T-helper 2 cell treated with Interferon-gamma antibody and Interleukin-4, amounts not matched to agents 5 μg/mL and 100 μg/mL, for 36 hours (primary cell): ENCODE measurements at regions not wholly inside any gene's neighbourhood (a gene's known extent, or its start where the extent isn't known, plus 50 kb on each side); places are given as distances from the start of the nearest gene placed in this dataset.
"Not testable (repeated sequence)": the region's sequence is repeated elsewhere in the genome, so short reads cannot be mapped to it uniquely, and the experiment has no call there.

Experiments used
- DNase-seq: peaks from one replicate; pipeline ENCODE4 v3.0.0; 2021; ENCODE audit warnings: low spot score
- H3K27ac Mint-ChIP-seq: one replicate; pipeline ENCODE4 v1.8.0; 2021; ENCODE audit warnings: mild to moderate bottlenecking, mixed read lengths
- H3K27me3 Mint-ChIP-seq: one replicate; pipeline ENCODE4 v1.8.0; 2021; ENCODE audit warnings: low read depth, mixed read lengths
- H3K36me3 Mint-ChIP-seq: one replicate; pipeline ENCODE4 v1.8.0; 2021; ENCODE audit warnings: low read depth, mixed read lengths
- H3K4me1 Mint-ChIP-seq: one replicate; pipeline ENCODE4 v1.8.0; 2021; ENCODE audit warnings: low read depth, mixed read lengths
- H3K4me3 Mint-ChIP-seq: one replicate; pipeline ENCODE4 v1.8.0; 2022; ENCODE audit warnings: mild to moderate bottlenecking, moderate library complexity, mixed read lengths
- H3K9me3 Mint-ChIP-seq: one replicate; pipeline ENCODE4 v1.8.0; 2021; ENCODE audit warnings: mixed read lengths

- H3K9me3 Mint-ChIP-seq = no peaks in the 10 kb centered on the region
- DNase-seq = no peak
- H3K4me1 Mint-ChIP-seq = peaks cover 8% of the 10 kb centered on the region
- H3K27ac Mint-ChIP-seq = no peak overlapping the region
- H3K4me3 Mint-ChIP-seq = no peak overlapping the region
- H3K27me3 Mint-ChIP-seq = peaks cover 12% of the 10 kb centered on the region
- peaks cover 2% of the 10 kb centered on the region for H3K36me3 Mint-ChIP-seq
Measured at GRCh38 chr16:9141813-9142212, 50.4 kb downstream of the HAPSTR1 start.

- H3K27ac Mint-ChIP-seq = no peak overlapping the region
- DNase-seq = no peak
- H3K4me1 Mint-ChIP-seq = peaks cover 7% of the 10 kb centered on the region
- no peaks in the 10 kb centered on the region for H3K9me3 Mint-ChIP-seq
- H3K27me3 Mint-ChIP-seq = peaks cover 7% of the 10 kb centered on the region
- H3K36me3 Mint-ChIP-seq = peaks cover 2% of the 10 kb centered on the region
- H3K4me3 Mint-ChIP-seq = no peak overlapping the region
Measured at GRCh38 chr16:9144106-9144505, 52.7 kb downstream of the HAPSTR1 start.

GRCh38 chr16:9148374-9149015 is 57.1 kb downstream of the HAPSTR1 start:
- no peaks in the 10 kb centered on the region for H3K36me3 Mint-ChIP-seq
- no peaks in the 10 kb centered on the region for H3K4me1 Mint-ChIP-seq
- peaks cover 6% of the 10 kb centered on the region for H3K27me3 Mint-ChIP-seq
- no peak overlapping the region for H3K27ac Mint-ChIP-seq
- H3K4me3 Mint-ChIP-seq = no peak overlapping the region
- no peak for DNase-seq
- H3K9me3 Mint-ChIP-seq = peaks cover 6% of the 10 kb centered on the region

GRCh38 chr16:9151074-9151473 is 59.6 kb downstream of the HAPSTR1 start:
- H3K4me1 Mint-ChIP-seq = no peaks in the 10 kb centered on the region
- H3K9me3 Mint-ChIP-seq = peaks cover 6% of the 10 kb centered on the region
- peaks cover 15% of the 10 kb centered on the region for H3K27me3 Mint-ChIP-seq
- no peaks in the 10 kb centered on the region for H3K36me3 Mint-ChIP-seq
- H3K27ac Mint-ChIP-seq = no peak overlapping the region
- DNase-seq = no peak
- H3K4me3 Mint-ChIP-seq = no peak overlapping the region

GRCh38 chr16:9151597-9151996 is 60.2 kb downstream of the HAPSTR1 start:
- no peak for DNase-seq
- Mint-ChIP-seq H3K27me3 (peaks cover 15% of the 10 kb centered on the region), H3K4me3 (no peak overlapping the region), H3K27ac (no peak overlapping the region), H3K4me1 (no peaks in the 10 kb centered on the region), H3K9me3 (peaks cover 6% of the 10 kb centered on the region), H3K36me3 (no peaks in the 10 kb centered on the region)

- H3K27ac Mint-ChIP-seq = no peak overlapping the region
- DNase-seq = no peak
- no peak overlapping the region for H3K4me3 Mint-ChIP-seq
- H3K4me1 Mint-ChIP-seq = no peaks in the 10 kb centered on the region
- peaks cover 17% of the 10 kb centered on the region for H3K27me3 Mint-ChIP-seq
- H3K9me3 Mint-ChIP-seq = peaks cover 6% of the 10 kb centered on the region
- no peaks in the 10 kb centered on the region for H3K36me3 Mint-ChIP-seq
Measured at GRCh38 chr16:9152649-9153501, 61.4 kb downstream of the HAPSTR1 start.

GRCh38 chr16:9153502-9153864 is 62.0 kb downstream of the HAPSTR1 start:
- DNase-seq = no peak
- Mint-ChIP-seq H3K4me1 (no peaks in the 10 kb centered on the region), H3K4me3 (no peak overlapping the region), H3K27ac (no peak overlapping the region), H3K36me3 (no peaks in the 10 kb centered on the region), H3K9me3 (peaks cover 6% of the 10 kb centered on the region), H3K27me3 (peaks cover 19% of the 10 kb centered on the region)

GRCh38 chr16:9154567-9155410 is 63.3 kb downstream of the HAPSTR1 start:
- Mint-ChIP-seq H3K36me3 (no peaks in the 10 kb centered on the region), H3K4me3 (no peak overlapping the region), H3K4me1 (peaks cover under 1% of the 10 kb centered on the region), H3K27me3 (peaks cover 19% of the 10 kb centered on the region), H3K27ac (no peak overlapping the region), H3K9me3 (peaks cover 6% of the 10 kb centered on the region)
- DNase-seq = no peak

GRCh38 chr16:9155871-9156270 is 64.4 kb downstream of the HAPSTR1 start:
- Mint-ChIP-seq H3K36me3 (no peaks in the 10 kb centered on the region), H3K4me3 (no peak overlapping the region), H3K4me1 (peaks cover 3% of the 10 kb centered on the region), H3K9me3 (peaks cover 6% of the 10 kb centered on the region), H3K27ac (no peak overlapping the region), H3K27me3 (peaks cover 19% of the 10 kb centered on the region)
- DNase-seq = no peak

- Mint-ChIP-seq H3K36me3 (no peaks in the 10 kb centered on the region), H3K9me3 (no peaks in the 10 kb centered on the region), H3K4me3 (no peak overlapping the region), H3K27me3 (peaks cover 7% of the 10 kb centered on the region), H3K27ac (no peak overlapping the region), H3K4me1 (peaks cover 3% of the 10 kb centered on the region)
- DNase-seq = peak; percentile 33
Measured at GRCh38 chr16:9159839-9160550, 68.6 kb downstream of the HAPSTR1 start.

- Mint-ChIP-seq H3K27me3 (peaks cover 4% of the 10 kb centered on the region), H3K27ac (no peak overlapping the region), H3K36me3 (no peaks in the 10 kb centered on the region), H3K4me3 (no peak overlapping the region), H3K4me1 (peaks cover 3% of the 10 kb centered on the region), H3K9me3 (no peaks in the 10 kb centered on the region)
- DNase-seq = no peak
Measured at GRCh38 chr16:9160551-9160911, 69.1 kb downstream of the HAPSTR1 start.

GRCh38 chr16:9165681-9166080 is 74.2 kb downstream of the HAPSTR1 start:
- Mint-ChIP-seq H3K27me3 (no peaks in the 10 kb centered on the region), H3K4me1 (no peaks in the 10 kb centered on the region), H3K27ac (no peak overlapping the region), H3K9me3 (no peaks in the 10 kb centered on the region), H3K4me3 (no peak overlapping the region), H3K36me3 (no peaks in the 10 kb centered on the region)
- DNase-seq = no peak

- H3K36me3 Mint-ChIP-seq, H3K4me1 Mint-ChIP-seq, H3K9me3 Mint-ChIP-seq, DNase-seq, H3K4me3 Mint-ChIP-seq, H3K27ac Mint-ChIP-seq, H3K27me3 Mint-ChIP-seq: not testable (repeated sequence)
Measured at GRCh38 chr16:9166326-9166993, 75.0 kb downstream of the HAPSTR1 start.
